HEK293 (cell line): ENCODE measurements at regions not wholly inside any gene's neighbourhood (a gene's known extent, or its start where the extent isn't known, plus 50 kb on each side); places are given as distances from the start of the nearest gene placed in this dataset.

ENCODE experiments used
- CTCF ChIP-seq: fragments of 450-650 bp; formaldehyde crosslinking; IDR thresholded peaks from 2 replicates; pipeline ENCODE4 v1.5.1; 2016; ENCODE audit warnings: missing biosample characterization, missing genetic modification characterization
- ZNF24 ChIP-seq: fragments of 450-650 bp; formaldehyde crosslinking; IDR thresholded peaks from 2 replicates; pipeline ENCODE4 v1.5.1; 2016; ENCODE audit warnings: missing biosample characterization, missing genetic modification characterization
- ZNF324 ChIP-seq: fragments of 450-650 bp; formaldehyde crosslinking; IDR thresholded peaks from 2 replicates; pipeline ENCODE4 v1.5.1; 2016; ENCODE audit warnings: missing biosample characterization, missing genetic modification characterization
- ZNF398 ChIP-seq: fragments of 450-650 bp; formaldehyde crosslinking; IDR thresholded peaks from 2 replicates; pipeline ENCODE4 v1.5.1; 2017; ENCODE audit warnings: missing biosample characterization, missing genetic modification characterization

- no peak for TF ChIP-seq ZNF324 (tag by site-specific recombination)
- TF ChIP-seq ZNF398 (tag by site-specific recombination) = no peak
- TF ChIP-seq ZNF24 (tag by site-specific recombination) = no peak
- TF ChIP-seq CTCF (tag by site-specific recombination) = no peak
Observed at GRCh38 chr12:74169607-74170006, 368.0 kb upstream of the ATXN7L3B start.
